GM12865 (cell line): ENCODE measurements at regions not wholly inside any gene's neighbourhood (a gene's known extent, or its start where the extent isn't known, plus 50 kb on each side); places are given as distances from the start of the nearest gene placed in this dataset.

Experiments used
- DNase-seq: peaks from one replicate; pipeline ENCODE4 v3.0.0; 2010; ENCODE audit warnings: low read depth
- H3K4me3 ChIP-seq: 2 replicates; pipeline ENCODE4 v1.5.1; 2011; ENCODE audit warnings: mild to moderate bottlenecking, low read depth, low read length, control low read depth
- TF ChIP-seq, protein P1 (sequence below): IDR thresholded peaks from 2 replicates; pipeline ENCODE4 v1.5.1; 2011; ENCODE audit warnings: low read length, control low read depth, low read depth, inconsistent platforms; ENCODE audit not compliant: insufficient read depth; ENCODE audit errors: missing control alignments

- TF ChIP-seq, protein P1, sequence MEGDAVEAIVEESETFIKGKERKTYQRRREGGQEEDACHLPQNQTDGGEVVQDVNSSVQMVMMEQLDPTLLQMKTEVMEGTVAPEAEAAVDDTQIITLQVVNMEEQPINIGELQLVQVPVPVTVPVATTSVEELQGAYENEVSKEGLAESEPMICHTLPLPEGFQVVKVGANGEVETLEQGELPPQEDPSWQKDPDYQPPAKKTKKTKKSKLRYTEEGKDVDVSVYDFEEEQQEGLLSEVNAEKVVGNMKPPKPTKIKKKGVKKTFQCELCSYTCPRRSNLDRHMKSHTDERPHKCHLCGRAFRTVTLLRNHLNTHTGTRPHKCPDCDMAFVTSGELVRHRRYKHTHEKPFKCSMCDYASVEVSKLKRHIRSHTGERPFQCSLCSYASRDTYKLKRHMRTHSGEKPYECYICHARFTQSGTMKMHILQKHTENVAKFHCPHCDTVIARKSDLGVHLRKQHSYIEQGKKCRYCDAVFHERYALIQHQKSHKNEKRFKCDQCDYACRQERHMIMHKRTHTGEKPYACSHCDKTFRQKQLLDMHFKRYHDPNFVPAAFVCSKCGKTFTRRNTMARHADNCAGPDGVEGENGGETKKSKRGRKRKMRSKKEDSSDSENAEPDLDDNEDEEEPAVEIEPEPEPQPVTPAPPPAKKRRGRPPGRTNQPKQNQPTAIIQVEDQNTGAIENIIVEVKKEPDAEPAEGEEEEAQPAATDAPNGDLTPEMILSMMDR = no peak
- no peak for DNase-seq
- no peak overlapping the region for H3K4me3 ChIP-seq
Observed at GRCh38 chr12:83365317-83365716, 678.6 kb downstream of the TMTC2 start.

GRCh38 chr12:83361475-83361874 is 674.8 kb downstream of the TMTC2 start:
- no peak overlapping the region for H3K4me3 ChIP-seq
- TF ChIP-seq, protein P1 = no peak
- no peak for DNase-seq

DNA sequence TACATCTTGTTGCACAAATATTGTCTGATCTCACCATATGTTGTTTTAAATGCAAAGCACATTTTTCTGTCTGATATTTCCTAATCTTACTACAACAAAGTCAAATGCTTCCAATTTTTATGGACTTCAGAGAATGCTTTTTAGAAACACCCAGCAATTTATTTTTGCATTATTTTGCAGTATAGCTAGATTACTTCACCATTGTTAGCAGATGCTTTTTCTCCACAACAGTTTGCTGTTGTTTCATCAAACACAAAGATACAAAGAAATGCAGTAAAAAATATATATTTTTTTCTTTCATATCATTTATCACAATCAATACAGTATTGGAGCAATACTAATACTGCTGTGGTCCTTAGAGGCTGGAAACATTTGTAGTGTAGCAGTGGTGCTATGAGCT is 674.4 kb downstream of the TMTC2 start:
- TF ChIP-seq, protein P1 = no peak
- no peak overlapping the region for H3K4me3 ChIP-seq
- DNase-seq = no peak

DNA sequence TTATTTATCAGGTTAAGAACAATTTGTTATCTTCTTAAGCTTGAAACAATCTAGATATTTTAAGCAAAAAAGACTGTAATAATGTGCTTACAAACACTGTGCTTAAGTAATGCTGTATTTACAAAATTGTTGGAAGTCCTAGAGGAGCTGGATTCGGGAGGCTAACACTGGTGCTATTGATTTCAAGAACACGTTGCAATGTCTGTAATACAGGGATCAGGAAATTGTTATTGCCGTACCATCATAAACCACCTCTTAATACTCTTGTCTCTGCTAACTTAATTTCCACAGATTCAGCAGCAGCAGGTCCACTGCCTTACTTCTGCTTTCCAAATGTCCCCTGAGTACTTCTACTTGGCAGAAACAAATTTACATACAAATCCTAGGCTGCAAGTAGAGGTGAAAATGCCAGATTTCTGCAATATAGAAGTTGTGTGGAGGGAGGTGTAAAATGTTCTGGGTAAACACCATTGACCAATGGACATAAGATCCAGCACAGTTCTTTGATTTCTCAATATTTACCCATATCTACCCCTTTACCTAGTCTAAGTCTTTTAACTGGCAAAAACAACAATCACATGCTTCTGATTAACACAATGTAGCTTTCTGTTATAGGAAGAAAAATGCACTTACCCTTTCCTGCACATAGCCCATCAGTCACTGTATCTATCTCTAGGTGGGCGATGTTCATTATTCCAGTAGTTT is 663.4 kb downstream of the TMTC2 start:
- no peak overlapping the region for H3K4me3 ChIP-seq
- no peak for DNase-seq
- TF ChIP-seq, protein P1 = no peak

DNA sequence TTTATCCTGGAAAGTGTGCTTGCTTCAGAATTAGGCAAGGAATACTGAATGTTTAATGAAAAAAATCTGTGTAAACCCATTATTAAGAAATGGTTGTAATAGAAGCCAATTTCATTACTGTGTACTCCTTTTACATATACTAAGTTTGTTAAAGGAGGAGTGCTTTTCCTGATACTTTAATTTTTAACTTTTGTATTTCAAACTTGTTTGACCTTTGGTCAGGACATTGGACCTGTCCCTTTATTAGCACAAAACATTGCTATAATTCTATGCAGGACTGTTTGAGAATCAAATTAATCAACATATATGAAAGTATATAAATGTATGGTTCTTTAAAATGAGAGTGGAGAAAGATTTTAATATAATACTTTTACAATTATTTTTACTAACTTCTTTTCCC is 659.6 kb downstream of the TMTC2 start:
- DNase-seq = no peak
- TF ChIP-seq, protein P1 = no peak
- H3K4me3 ChIP-seq = no peak overlapping the region

- DNase-seq = no peak
- TF ChIP-seq, protein P1 = no peak
- no peak overlapping the region for H3K4me3 ChIP-seq
Observed at GRCh38 chr12:83343767-83344166, 657.1 kb downstream of the TMTC2 start.

DNA sequence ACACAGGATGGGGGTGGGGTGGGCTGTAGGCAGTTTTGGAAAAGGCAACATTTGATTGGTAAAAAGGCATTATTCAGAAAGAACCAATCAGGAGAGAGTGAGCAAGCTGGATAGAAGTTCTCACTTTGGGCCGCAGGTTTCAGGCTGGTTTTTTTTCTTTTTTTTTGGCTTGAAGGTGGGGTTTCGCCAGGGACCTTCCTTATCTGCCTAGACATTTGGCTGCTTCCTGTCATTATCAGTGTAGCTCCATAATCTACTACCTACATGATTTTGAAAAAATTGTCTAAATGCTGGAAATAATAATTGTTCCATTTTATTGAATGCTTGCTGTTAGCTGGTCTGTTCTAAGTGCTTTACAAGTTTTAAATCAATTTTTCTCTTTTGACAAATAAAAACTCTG is 649.0 kb downstream of the TMTC2 start:
- no peak overlapping the region for H3K4me3 ChIP-seq
- TF ChIP-seq, protein P1 = no peak
- no peak for DNase-seq
